Liver (tissue), 8 donors: ENCODE measurements at regions not wholly inside any gene's neighbourhood (a gene's known extent, or its start where the extent isn't known, plus 50 kb on each side); places are given as distances from the start of the nearest gene placed in this dataset.

Source experiments
- DNase-seq: peaks from one replicate; pipeline ENCODE4 v3.0.0-alpha.2; 2017; ENCODE audit warnings: low spot score
- H3K27ac ChIP-seq, 2 donors: one replicate each; pipeline ENCODE4 v1.7.0; 2013; ENCODE audit warnings: inconsistent platforms in 2 of 2, low read length in 2 of 2, control low read depth in 1 of 2, low read depth in 1 of 2, mild to moderate bottlenecking in 1 of 2
- H3K27me3 ChIP-seq, 4 donors: one replicate each; pipeline versions ENCODE4 v1.6.1 to v1.7.0; 2013; ENCODE audit warnings: low read length in 3 of 4, inconsistent platforms in 1 of 4, mild to moderate bottlenecking in 1 of 4, moderate library complexity in 1 of 4; ENCODE audit not compliant: control insufficient read depth in 4 of 4, insufficient read depth in 4 of 4
- H3K36me3 ChIP-seq, 4 donors: one replicate each; pipeline versions ENCODE4 v1.6.1 to v1.7.0; 2013; ENCODE audit warnings: low read length in 3 of 4, mild to moderate bottlenecking in 3 of 4, low read depth in 1 of 4, moderate library complexity in 1 of 4; ENCODE audit not compliant: control insufficient read depth in 4 of 4, insufficient read depth in 3 of 4
- H3K4me1 ChIP-seq, 4 donors: one replicate each; pipeline versions ENCODE4 v1.6.1 to v1.7.0; 2013; ENCODE audit warnings: low read length in 3 of 4, mild to moderate bottlenecking in 3 of 4, moderate library complexity in 1 of 4; ENCODE audit not compliant: control insufficient read depth in 4 of 4, insufficient read depth in 4 of 4
- H3K4me3 ChIP-seq, 3 donors: one replicate each; pipeline versions ENCODE4 v1.6.1 to v1.7.0; 2013; ENCODE audit warnings: low read length in 3 of 3, control low read depth in 1 of 3, low read depth in 1 of 3, mild to moderate bottlenecking in 1 of 3
- H3K9ac ChIP-seq, 2 donors: one replicate each; pipeline ENCODE4 v1.7.0; 2013; ENCODE audit warnings: low read length in 2 of 2, mild to moderate bottlenecking in 2 of 2, moderate library complexity in 2 of 2, control low read depth in 1 of 2, low read depth in 1 of 2
- H3K9me3 ChIP-seq, 4 donors: one replicate each; pipeline versions ENCODE4 v1.6.1 to v1.7.0; 2013; ENCODE audit warnings: low read length in 3 of 4; ENCODE audit not compliant: control insufficient read depth in 4 of 4
- EGR1 ChIP-seq, 2 donors: IDR thresholded peaks; 2 replicates each; pipeline ENCODE4 v1.6.1; 2016 to 2018; ENCODE audit warnings: antibody characterized with exemption in 2 of 2, low read depth in 2 of 2
- FOXA1 ChIP-seq: IDR thresholded peaks from 2 replicates; pipeline ENCODE4 v1.6.1; 2016; ENCODE audit warnings: antibody characterized with exemption
- FOXA2 ChIP-seq: IDR thresholded peaks from 2 replicates; pipeline ENCODE4 v1.6.1; 2016; ENCODE audit warnings: antibody characterized with exemption
- GABPA ChIP-seq, 2 donors: IDR thresholded peaks in 1 of 2; conservative IDR thresholded peaks in 1 of 2; 2 replicates each; pipeline ENCODE4 v1.6.1; 2016; ENCODE audit warnings: antibody characterized with exemption in 2 of 2, mild to moderate bottlenecking in 1 of 2, moderate library complexity in 1 of 2
- HNF4A ChIP-seq, 2 donors: conservative IDR thresholded peaks; 2 replicates each; pipeline ENCODE4 v1.6.1; 2016; ENCODE audit warnings: antibody characterized with exemption in 2 of 2, mild to moderate bottlenecking in 2 of 2
- HNF4G ChIP-seq: IDR thresholded peaks from 2 replicates; pipeline ENCODE4 v1.6.1; 2016; ENCODE audit warnings: antibody characterized with exemption
- JUND ChIP-seq, 2 donors: IDR thresholded peaks; 2 replicates each; pipeline ENCODE4 v1.6.1; 2016; ENCODE audit warnings: antibody characterized with exemption in 2 of 2
- NR2F2 ChIP-seq: IDR thresholded peaks from 2 replicates; pipeline ENCODE4 v1.6.1; 2016; ENCODE audit warnings: antibody characterized with exemption
- RAD21 ChIP-seq, 2 donors: IDR thresholded peaks; 2 replicates each; pipeline ENCODE4 v1.6.1; 2016; ENCODE audit warnings: antibody characterized with exemption in 2 of 2, mild to moderate bottlenecking in 2 of 2
- RXRA ChIP-seq, 2 donors: IDR thresholded peaks; 2 replicates each; pipeline ENCODE4 v1.6.1; 2017 to 2018; ENCODE audit warnings: antibody characterized with exemption in 2 of 2, mild to moderate bottlenecking in 1 of 2
- SP1 ChIP-seq: IDR thresholded peaks from 2 replicates; pipeline ENCODE4 v1.6.1; 2018; ENCODE audit warnings: antibody characterized with exemption, mild to moderate bottlenecking
- TAF1 ChIP-seq: conservative IDR thresholded peaks from 2 replicates; pipeline ENCODE4 v1.6.1; 2016; ENCODE audit warnings: antibody characterized with exemption, mild to moderate bottlenecking
- YY1 ChIP-seq: IDR thresholded peaks from 2 replicates; pipeline ENCODE4 v1.6.1; 2016; ENCODE audit warnings: antibody characterized with exemption, mild to moderate bottlenecking
- WGBS: extraction: QIAGEN DNeasy Blood & Tissue Kit; methylation state at CpG from one replicate; pipeline ENCODE4 v1.1.7; 2013; 5-methylcytosine and 5-hydroxymethylcytosine counted together
- TF ChIP-seq, protein P1 (sequence below): fragments of 150-350 bp; IDR thresholded peaks from 2 replicates; pipeline ENCODE4 v1.5.1; 2017; ENCODE audit warnings: improper control_type of control experiment, low read depth, low read length; ENCODE audit not compliant: missing input control
- TF ChIP-seq, protein P2 (sequence below): IDR thresholded peaks from 2 replicates; pipeline ENCODE4 v1.6.1; 2016; ENCODE audit warnings: antibody characterized with exemption, mild to moderate bottlenecking
- TF ChIP-seq, protein P3 (sequence below): IDR thresholded peaks from 2 replicates; pipeline ENCODE4 v1.6.1; 2016; ENCODE audit warnings: antibody characterized with exemption
- TF ChIP-seq, protein P4 (sequence below): IDR thresholded peaks from 2 replicates; pipeline ENCODE4 v1.6.1; 2016; ENCODE audit warnings: antibody characterized with exemption
- donor health status: healthy.
- donor health status: healthy.
- donor health status: healthy.
- donor health status: healthy.
- donor health status: healthy.

DNA sequence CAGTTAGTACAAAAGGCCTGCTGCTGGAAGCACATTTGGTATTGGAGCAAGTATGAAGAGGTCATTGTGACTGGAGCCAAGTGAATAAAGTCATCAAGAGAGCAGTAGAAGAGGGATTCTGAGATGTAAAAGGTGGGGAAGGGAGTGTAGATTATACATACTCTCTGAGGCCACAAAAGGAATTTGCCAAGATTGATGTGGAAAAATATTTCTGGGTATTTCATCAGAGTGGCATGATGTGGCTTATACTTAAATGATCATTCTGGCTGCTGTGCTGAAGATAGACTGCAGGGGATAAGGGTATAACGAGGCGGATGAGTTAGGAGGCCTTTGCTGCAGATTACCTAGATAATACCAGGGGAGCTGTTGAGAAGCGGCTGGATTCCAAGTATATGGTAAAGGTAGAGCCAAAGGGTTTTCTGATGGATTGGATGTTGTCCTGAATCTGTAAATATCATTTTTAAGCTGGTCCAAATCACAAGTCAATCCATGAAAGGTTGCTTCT lies 231.8 kb upstream of the AGA start:
- H3K9ac ChIP-seq = no peak overlapping the region
- TF ChIP-seq HNF4G = no peak
- TF ChIP-seq RXRA (IDR thresholded peaks at IDR 0.05) = no peak
- TF ChIP-seq, protein P1, sequence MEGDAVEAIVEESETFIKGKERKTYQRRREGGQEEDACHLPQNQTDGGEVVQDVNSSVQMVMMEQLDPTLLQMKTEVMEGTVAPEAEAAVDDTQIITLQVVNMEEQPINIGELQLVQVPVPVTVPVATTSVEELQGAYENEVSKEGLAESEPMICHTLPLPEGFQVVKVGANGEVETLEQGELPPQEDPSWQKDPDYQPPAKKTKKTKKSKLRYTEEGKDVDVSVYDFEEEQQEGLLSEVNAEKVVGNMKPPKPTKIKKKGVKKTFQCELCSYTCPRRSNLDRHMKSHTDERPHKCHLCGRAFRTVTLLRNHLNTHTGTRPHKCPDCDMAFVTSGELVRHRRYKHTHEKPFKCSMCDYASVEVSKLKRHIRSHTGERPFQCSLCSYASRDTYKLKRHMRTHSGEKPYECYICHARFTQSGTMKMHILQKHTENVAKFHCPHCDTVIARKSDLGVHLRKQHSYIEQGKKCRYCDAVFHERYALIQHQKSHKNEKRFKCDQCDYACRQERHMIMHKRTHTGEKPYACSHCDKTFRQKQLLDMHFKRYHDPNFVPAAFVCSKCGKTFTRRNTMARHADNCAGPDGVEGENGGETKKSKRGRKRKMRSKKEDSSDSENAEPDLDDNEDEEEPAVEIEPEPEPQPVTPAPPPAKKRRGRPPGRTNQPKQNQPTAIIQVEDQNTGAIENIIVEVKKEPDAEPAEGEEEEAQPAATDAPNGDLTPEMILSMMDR = no peak
- no peak for TF ChIP-seq FOXA2
- no peak for TF ChIP-seq FOXA1
- no peak for TF ChIP-seq RAD21 (IDR thresholded peaks at IDR 0.05)
- no peak for DNase-seq
- no peaks in the 10 kb centered on the region for H3K36me3 ChIP-seq
- H3K27ac ChIP-seq = no peak overlapping the region
- H3K27me3 ChIP-seq = no peaks in the 10 kb centered on the region
- WGBS = 85% methylated on average over 3 of the region's 3 CpGs
- H3K9me3 ChIP-seq = no peaks in the 10 kb centered on the region
- H3K4me1 ChIP-seq = no peaks in the 10 kb centered on the region
- no peak overlapping the region for H3K4me3 ChIP-seq

DNA sequence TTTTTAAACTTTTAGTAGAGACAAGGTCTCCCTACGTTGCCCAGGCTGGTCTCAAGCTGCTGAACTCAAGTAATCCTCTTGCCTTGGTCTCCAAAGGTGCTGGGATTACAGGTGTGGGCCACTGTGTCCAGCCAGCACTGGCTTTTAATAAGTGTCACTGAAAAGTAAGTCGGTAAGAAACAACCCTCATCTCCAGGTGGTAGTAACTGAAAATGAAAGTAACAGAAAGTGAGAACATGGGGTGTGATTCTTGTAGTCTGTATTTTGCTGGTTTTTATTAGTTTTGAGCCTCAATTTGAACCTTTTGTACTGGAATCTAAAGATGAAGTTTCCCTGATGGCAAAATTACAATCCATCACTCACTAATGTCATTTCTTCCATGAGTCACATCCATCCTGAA lies 238.1 kb upstream of the AGA start:
- Histone ChIP-seq H3K36me3 (no peaks in the 10 kb centered on the region), H3K27me3 (no peaks in the 10 kb centered on the region), H3K9ac (no peak overlapping the region), H3K4me1 (no peaks in the 10 kb centered on the region), H3K27ac (no peak overlapping the region), H3K9me3 (no peaks in the 10 kb centered on the region), H3K4me3 (no peak overlapping the region)
- no peak for TF ChIP-seq FOXA1
- no peak for TF ChIP-seq TAF1
- 73% methylated on average over 2 of the region's 2 CpGs for WGBS
- DNase-seq = no peak

DNA sequence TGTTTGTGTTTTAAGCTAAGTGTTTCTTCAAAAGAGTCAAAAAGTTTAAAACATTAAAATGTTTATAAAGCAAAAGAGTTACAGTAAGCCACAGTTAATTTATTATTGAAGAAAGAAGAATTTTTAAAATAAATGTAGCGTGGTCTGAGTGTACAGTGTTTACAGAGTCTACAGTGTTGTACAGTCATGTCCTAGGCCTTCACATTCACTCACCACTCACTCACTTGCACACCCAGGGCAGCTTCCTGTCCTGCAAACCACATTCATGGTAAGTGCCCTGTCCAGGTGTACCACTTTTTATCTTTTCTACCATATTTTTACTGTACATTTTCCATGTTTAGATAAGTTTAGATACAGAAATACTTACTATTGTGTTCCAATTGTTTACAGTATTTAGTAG lies 239.7 kb upstream of the AGA start:
- Histone ChIP-seq H3K36me3 (no peaks in the 10 kb centered on the region), H3K27me3 (no peaks in the 10 kb centered on the region), H3K9me3 (no peaks in the 10 kb centered on the region), H3K4me1 (peaks cover 0 to 1% (median under 1%) of the 10 kb centered on the region in 4 donors), H3K9ac (no peak overlapping the region), H3K27ac (no peak overlapping the region), H3K4me3 (no peak overlapping the region)
- WGBS = 98% methylated on average over 1 of the region's 1 CpG
- DNase-seq = no peak
- TF ChIP-seq FOXA2 (no peak), SP1 (no peak), YY1 (no peak), FOXA1 (no peak), HNF4G (no peak), TAF1 (no peak), HNF4A (conservative IDR thresholded peaks at IDR 0.05) (no peak), JUND (IDR thresholded peaks at IDR 0.05) (no peak), EGR1 (IDR thresholded peaks at IDR 0.05; ENCODE audit: low read depth in 2 of 2) (no peak), GABPA (IDR thresholded peaks at IDR 0.05 in 1 of 2, conservative IDR thresholded peaks at IDR 0.05 in 1 of 2) (no peak), NR2F2 (no peak), RAD21 (IDR thresholded peaks at IDR 0.05) (no peak)
- TF ChIP-seq, protein P2, sequence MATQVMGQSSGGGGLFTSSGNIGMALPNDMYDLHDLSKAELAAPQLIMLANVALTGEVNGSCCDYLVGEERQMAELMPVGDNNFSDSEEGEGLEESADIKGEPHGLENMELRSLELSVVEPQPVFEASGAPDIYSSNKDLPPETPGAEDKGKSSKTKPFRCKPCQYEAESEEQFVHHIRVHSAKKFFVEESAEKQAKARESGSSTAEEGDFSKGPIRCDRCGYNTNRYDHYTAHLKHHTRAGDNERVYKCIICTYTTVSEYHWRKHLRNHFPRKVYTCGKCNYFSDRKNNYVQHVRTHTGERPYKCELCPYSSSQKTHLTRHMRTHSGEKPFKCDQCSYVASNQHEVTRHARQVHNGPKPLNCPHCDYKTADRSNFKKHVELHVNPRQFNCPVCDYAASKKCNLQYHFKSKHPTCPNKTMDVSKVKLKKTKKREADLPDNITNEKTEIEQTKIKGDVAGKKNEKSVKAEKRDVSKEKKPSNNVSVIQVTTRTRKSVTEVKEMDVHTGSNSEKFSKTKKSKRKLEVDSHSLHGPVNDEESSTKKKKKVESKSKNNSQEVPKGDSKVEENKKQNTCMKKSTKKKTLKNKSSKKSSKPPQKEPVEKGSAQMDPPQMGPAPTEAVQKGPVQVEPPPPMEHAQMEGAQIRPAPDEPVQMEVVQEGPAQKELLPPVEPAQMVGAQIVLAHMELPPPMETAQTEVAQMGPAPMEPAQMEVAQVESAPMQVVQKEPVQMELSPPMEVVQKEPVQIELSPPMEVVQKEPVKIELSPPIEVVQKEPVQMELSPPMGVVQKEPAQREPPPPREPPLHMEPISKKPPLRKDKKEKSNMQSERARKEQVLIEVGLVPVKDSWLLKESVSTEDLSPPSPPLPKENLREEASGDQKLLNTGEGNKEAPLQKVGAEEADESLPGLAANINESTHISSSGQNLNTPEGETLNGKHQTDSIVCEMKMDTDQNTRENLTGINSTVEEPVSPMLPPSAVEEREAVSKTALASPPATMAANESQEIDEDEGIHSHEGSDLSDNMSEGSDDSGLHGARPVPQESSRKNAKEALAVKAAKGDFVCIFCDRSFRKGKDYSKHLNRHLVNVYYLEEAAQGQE = no peak
- TF ChIP-seq, protein P3, sequence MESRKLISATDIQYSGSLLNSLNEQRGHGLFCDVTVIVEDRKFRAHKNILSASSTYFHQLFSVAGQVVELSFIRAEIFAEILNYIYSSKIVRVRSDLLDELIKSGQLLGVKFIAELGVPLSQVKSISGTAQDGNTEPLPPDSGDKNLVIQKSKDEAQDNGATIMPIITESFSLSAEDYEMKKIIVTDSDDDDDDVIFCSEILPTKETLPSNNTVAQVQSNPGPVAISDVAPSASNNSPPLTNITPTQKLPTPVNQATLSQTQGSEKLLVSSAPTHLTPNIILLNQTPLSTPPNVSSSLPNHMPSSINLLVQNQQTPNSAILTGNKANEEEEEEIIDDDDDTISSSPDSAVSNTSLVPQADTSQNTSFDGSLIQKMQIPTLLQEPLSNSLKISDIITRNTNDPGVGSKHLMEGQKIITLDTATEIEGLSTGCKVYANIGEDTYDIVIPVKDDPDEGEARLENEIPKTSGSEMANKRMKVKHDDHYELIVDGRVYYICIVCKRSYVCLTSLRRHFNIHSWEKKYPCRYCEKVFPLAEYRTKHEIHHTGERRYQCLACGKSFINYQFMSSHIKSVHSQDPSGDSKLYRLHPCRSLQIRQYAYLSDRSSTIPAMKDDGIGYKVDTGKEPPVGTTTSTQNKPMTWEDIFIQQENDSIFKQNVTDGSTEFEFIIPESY = no peak
- TF ChIP-seq, protein P4, sequence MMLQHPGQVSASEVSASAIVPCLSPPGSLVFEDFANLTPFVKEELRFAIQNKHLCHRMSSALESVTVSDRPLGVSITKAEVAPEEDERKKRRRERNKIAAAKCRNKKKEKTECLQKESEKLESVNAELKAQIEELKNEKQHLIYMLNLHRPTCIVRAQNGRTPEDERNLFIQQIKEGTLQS = no peak
